Testis (tissue), 2 donors: ENCODE measurements at regions not wholly inside any gene's neighbourhood (a gene's known extent, or its start where the extent isn't known, plus 50 kb on each side); places are given as distances from the start of the nearest gene placed in this dataset.

Experiments
- DNase-seq: peaks from one replicate; pipeline ENCODE4 v3.0.0-alpha.2; 2019
- H3K27ac ChIP-seq, 2 donors: fragments of 200-600 bp; sonication (generic); one replicate each; pipeline ENCODE4 v1.5.1; 2019
- H3K27me3 ChIP-seq: fragments of 200-600 bp; sonication (generic); one replicate; pipeline ENCODE4 v1.5.1; 2019
- H3K36me3 ChIP-seq: fragments of 200-600 bp; sonication (generic); one replicate; pipeline ENCODE4 v1.5.1; 2017; ENCODE audit warnings: low read depth; ENCODE audit errors: missing control alignments
- H3K4me1 ChIP-seq: fragments of 200-600 bp; sonication (generic); one replicate; pipeline ENCODE4 v1.5.1; 2019
- H3K4me3 ChIP-seq, 2 donors: fragments of 200-600 bp; sonication (generic); one replicate each; pipeline ENCODE4 v1.5.1; 2017 to 2019
- H3K9me3 ChIP-seq: fragments of 200-600 bp; sonication (generic); one replicate; pipeline ENCODE4 v1.5.1; 2017
- CTCF ChIP-seq, 3 experiments: fragments of 450-650 bp in 2 of 3; fragments of 200-600 bp in 1 of 3; sonication (generic) in 1 of 3; IDR thresholded peaks; one replicate each; pipeline ENCODE4 v1.5.1; 2016 to 2019; ENCODE audit warnings: antibody characterized with exemption in 3 of 3, mild to moderate bottlenecking in 2 of 3, moderate library complexity in 1 of 3
- POLR2A ChIP-seq: fragments of 450-650 bp; IDR thresholded peaks from one replicate; pipeline ENCODE4 v1.6.1; 2017; ENCODE audit warnings: antibody characterized with exemption, mild to moderate bottlenecking, moderate library complexity
- WGBS, 2 donors: methylation state at CpG; one replicate each; pipeline ENCODE4 v1.1.5; 2018; 5-methylcytosine and 5-hydroxymethylcytosine counted together
- intact Hi-C: fragments of 100-400 bp; cut with DNase I; formaldehyde crosslinking; loops from one replicate; pipeline ENCODE4 v1.15.1; 2023; ENCODE audit warnings: low total_unique reads

GRCh38 chr5:68803881-68804319 lies 289.9 kb upstream of the SLC30A5 start:
- H3K36me3 ChIP-seq = no peaks in the 10 kb centered on the region
- no peaks in the 10 kb centered on the region for H3K27me3 ChIP-seq
- TF ChIP-seq POLR2A (no peak), CTCF (IDR thresholded peaks at IDR 0.05) (no peak)
- no peaks in the 10 kb centered on the region for H3K9me3 ChIP-seq
- no peak overlapping the region for H3K27ac ChIP-seq
- H3K4me1 ChIP-seq = no peaks in the 10 kb centered on the region
- 76 to 81% methylated on average over 7 of the region's 7 CpGs for WGBS, 2 donors
- DNase-seq = no peak
- H3K4me3 ChIP-seq = no peak overlapping the region
- intact Hi-C loops = no loop called here

GRCh38 chr5:68804343-68804742 lies 289.5 kb upstream of the SLC30A5 start:
- WGBS, 2 donors = 81 to 97% methylated on average over 3 of the region's 3 CpGs
- no peak overlapping the region for H3K27ac ChIP-seq
- no peaks in the 10 kb centered on the region for H3K27me3 ChIP-seq
- no peaks in the 10 kb centered on the region for H3K4me1 ChIP-seq
- DNase-seq = no peak
- intact Hi-C loops = no loop called here
- H3K9me3 ChIP-seq = no peaks in the 10 kb centered on the region
- no peak overlapping the region for H3K4me3 ChIP-seq
- H3K36me3 ChIP-seq = no peaks in the 10 kb centered on the region
- TF ChIP-seq CTCF (IDR thresholded peaks at IDR 0.05) (no peak), POLR2A (no peak)

- no peaks in the 10 kb centered on the region for H3K36me3 ChIP-seq
- intact Hi-C loops = no loop called here
- no peaks in the 10 kb centered on the region for H3K27me3 ChIP-seq
- no peak for DNase-seq
- H3K4me3 ChIP-seq = no peak overlapping the region
- H3K9me3 ChIP-seq = no peaks in the 10 kb centered on the region
- H3K4me1 ChIP-seq = no peaks in the 10 kb centered on the region
- TF ChIP-seq CTCF (IDR thresholded peaks at IDR 0.05) = no peak
- no peak for TF ChIP-seq POLR2A
- H3K27ac ChIP-seq = no peak overlapping the region
Measured at GRCh38 chr5:68805444-68805843, 288.4 kb upstream of the SLC30A5 start.

GRCh38 chr5:68817632-68818031 lies 276.2 kb upstream of the SLC30A5 start:
- H3K4me1 ChIP-seq = no peaks in the 10 kb centered on the region
- WGBS, 2 donors = 82 to 89% methylated on average over 2 of the region's 2 CpGs
- H3K27ac ChIP-seq = no peak overlapping the region
- no peak for DNase-seq
- TF ChIP-seq CTCF (IDR thresholded peaks at IDR 0.05) (no peak), POLR2A (no peak)
- no peaks in the 10 kb centered on the region for H3K36me3 ChIP-seq
- H3K9me3 ChIP-seq = no peaks in the 10 kb centered on the region
- H3K27me3 ChIP-seq = no peaks in the 10 kb centered on the region
- intact Hi-C loops = no loop called here
- no peak overlapping the region for H3K4me3 ChIP-seq

GRCh38 chr5:68818057-68818695 lies 275.6 kb upstream of the SLC30A5 start:
- Histone ChIP-seq H3K9me3 (no peaks in the 10 kb centered on the region), H3K36me3 (no peaks in the 10 kb centered on the region), H3K4me1 (no peaks in the 10 kb centered on the region), H3K27me3 (no peaks in the 10 kb centered on the region), H3K27ac (no peak overlapping the region), H3K4me3 (no peak overlapping the region)
- WGBS, 2 donors = 52 to 71% methylated on average over 11 of the region's 11 CpGs
- TF ChIP-seq POLR2A (no peak), CTCF (IDR thresholded peaks at IDR 0.05) (no peak)
- intact Hi-C loops = no loop called here
- DNase-seq = no peak
